ENCODE measurements at regions not wholly inside any gene's neighbourhood (a gene's known extent, or its start where the extent isn't known, plus 50 kb on each side); places are given as distances from the start of the nearest gene placed in this dataset.

GRCh38 chr1:81519987-81520386, 280.7 kb upstream of the ADGRL2 start:
- no peak overlapping the region for H2BK120ac ChIP-seq (replicated peaks; ENCODE audit: low read depth, low read length)
- H3K23me2 ChIP-seq (ENCODE audit: low read depth, low read length) = no peaks in the 10 kb centered on the region
- TF ChIP-seq CHD2 (IDR thresholded peaks at IDR 0.05; ENCODE audit: low read length) = no peak
- no peak for TF ChIP-seq NRF1 (IDR thresholded peaks at IDR 0.05; ENCODE audit: low read depth, low read length)
- TF ChIP-seq KDM4A (IDR thresholded peaks at IDR 0.05; ENCODE audit: low read depth, low read length, severe bottlenecking) = no peak
- TF ChIP-seq HDAC6 (IDR thresholded peaks at IDR 0.05; ENCODE audit: low read depth, low read length) = no peak
- TF ChIP-seq SP4 (IDR thresholded peaks at IDR 0.05; ENCODE audit: low read length) = no peak
- TF ChIP-seq BRCA1 (IDR thresholded peaks at IDR 0.05; ENCODE audit: low read depth, low read length) = no peak
- TF ChIP-seq MAFK (IDR thresholded peaks at IDR 0.05; ENCODE audit: low read depth, low read length) = no peak
- no peak for TF ChIP-seq CBX5 (IDR thresholded peaks at IDR 0.05; ENCODE audit: low read depth, low read length)
- TF ChIP-seq SAP30 (IDR thresholded peaks at IDR 0.05; ENCODE audit: insufficient read depth, insufficient replicate concordance, low read length) = no peak
- TF ChIP-seq CTBP2 (IDR thresholded peaks at IDR 0.05; ENCODE audit: borderline replicate concordance, insufficient read depth, insufficient read length, low read length) = no peak
- TF ChIP-seq KDM5A (IDR thresholded peaks at IDR 0.05; ENCODE audit: low read length) = no peak
- no peak for TF ChIP-seq BACH1 (IDR thresholded peaks at IDR 0.05; ENCODE audit: low read length)
- ChIA-PET POLR2A (ENCODE audit: partially characterized antibody) (no interaction called here), CTCF (ENCODE audit: partially characterized antibody) (interaction anchor here (1.2 kb wide), 1 partner anchor 10 kb away, joined by 3 read pairs; no protein-coding TSS in a partner anchor)
- H3K56ac ChIP-seq (replicated peaks; ENCODE audit: insufficient read length, low read depth, low read length) = no peak overlapping the region
- no peak overlapping the region for H3K27ac ChIP-seq (ENCODE audit: low read depth, low read length)
- no peaks in the 10 kb centered on the region for H3K79me2 ChIP-seq (ENCODE audit: control insufficient read depth in 1 of 2, insufficient read depth in 2 of 2, low read length in 2 of 2)
- no peak overlapping the region for H4K91ac ChIP-seq (replicated peaks; ENCODE audit: insufficient read length, low read length)
- H2BK5ac ChIP-seq (ENCODE audit: low read depth, low read length) = no peak overlapping the region
- H3K9ac ChIP-seq (replicated peaks in 1 of 4; ENCODE audit: extremely low read depth in 1 of 4, low read depth in 3 of 4, low read length in 3 of 4) = no peak overlapping the region
- FAIRE-seq (no peak), DNase-seq (ENCODE audit: low read depth in 1 of 2, low spot score in 2 of 2) (no peak)
- no peak overlapping the region for H3K14ac ChIP-seq (ENCODE audit: insufficient read length)
- no peak overlapping the region for H2BK12ac ChIP-seq (ENCODE audit: low read depth, low read length)
- no peak overlapping the region for H3K4me3 ChIP-seq (ENCODE audit: extremely low read depth in 1 of 4, insufficient read depth in 2 of 4, low read depth in 3 of 4, low read length in 4 of 4)
- WGBS, 2 experiments (ENCODE audit: extremely low coverage in 1 of 2, insufficient coverage in 1 of 2, insufficient read length in 1 of 2, insufficient replicate concordance in 2 of 2, low coverage in 1 of 2, low lambda C conversion rate in 2 of 2, missing lambda C conversion rate in 1 of 2) = 82% methylated on average over 1 of the region's 1 CpG; no CpG with 5 or more reads in 1 of the 2 experiments
- no peak overlapping the region for H2BK15ac ChIP-seq (ENCODE audit: low read length)
- no peaks in the 10 kb centered on the region; a peak in 2 of 7 replicates for H3K4me1 ChIP-seq (replicated peaks in 1 of 4; ENCODE audit: control insufficient read depth in 3 of 4, insufficient read depth in 4 of 4, low read length in 3 of 4)
- no peaks in the 10 kb centered on the region for H3K79me1 ChIP-seq (ENCODE audit: low read depth, low read length)
- H2AFZ ChIP-seq (ENCODE audit: low read length) = no peak overlapping the region
- H4K5ac ChIP-seq (ENCODE audit: insufficient read length, low read depth, low read length) = no peak overlapping the region
- H4K8ac ChIP-seq (ENCODE audit: extremely low read depth, insufficient read depth, low read length) = no peak overlapping the region
- no peak overlapping the region for H3K4me2 ChIP-seq (ENCODE audit: insufficient read depth in 1 of 2, low read depth in 2 of 2, low read length in 2 of 2)
- no peak overlapping the region for H3K23ac ChIP-seq (ENCODE audit: insufficient read length)
- no peak overlapping the region for H3K18ac ChIP-seq (ENCODE audit: extremely low read depth, low read length)
- no peak overlapping the region for H2BK20ac ChIP-seq (ENCODE audit: low read length)
- no peaks in the 10 kb centered on the region for H3K36me3 ChIP-seq (ENCODE audit: control insufficient read depth in 2 of 4, insufficient read depth in 4 of 4, low read length in 3 of 4)
- H3K9me3 ChIP-seq (ENCODE audit: insufficient read depth in 2 of 2, low read depth in 1 of 2, low read length in 1 of 2) = no peaks in the 10 kb centered on the region
- no peaks in the 10 kb centered on the region for H3K27me3 ChIP-seq (replicated peaks in 1 of 4; ENCODE audit: control insufficient read depth in 3 of 4, extremely low read depth in 1 of 4, insufficient read depth in 3 of 4, low read length in 3 of 4)
- H2AK5ac ChIP-seq (ENCODE audit: low read depth, low read length) = no peak overlapping the region
- no peaks in the 10 kb centered on the region for H4K20me1 ChIP-seq (replicated peaks in 1 of 2; ENCODE audit: control insufficient read depth in 1 of 2, insufficient read depth in 2 of 2, low read length in 2 of 2)
- H3K4ac ChIP-seq (replicated peaks; ENCODE audit: insufficient read length, low read depth, low read length) = no peak overlapping the region

Data from H1 (cell line).